ENCODE measurements at regions not wholly inside any gene's neighbourhood (a gene's known extent, or its start where the extent isn't known, plus 50 kb on each side); places are given as distances from the start of the nearest gene placed in this dataset.

DNA sequence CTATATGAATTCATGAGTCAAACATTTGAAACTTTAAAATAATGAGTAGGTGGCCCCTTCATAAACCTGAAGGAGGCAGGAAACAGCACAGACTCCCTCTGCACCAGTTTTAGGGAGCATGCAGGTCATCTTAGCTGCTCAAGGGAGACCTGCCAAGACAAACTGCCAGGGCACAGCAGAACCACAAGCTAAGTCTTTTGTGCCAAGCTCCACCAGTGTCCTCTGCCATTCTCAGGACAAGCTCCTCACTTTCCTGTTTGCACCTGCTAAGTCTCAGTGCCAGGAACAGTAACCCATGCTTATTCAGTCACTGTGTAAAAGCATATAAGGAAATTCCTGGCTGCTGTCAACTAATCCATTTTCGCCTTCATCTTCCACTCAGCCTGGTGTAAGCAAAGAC is 368.9 kb downstream of the SEC16B start:
- no peak for DNase-seq (ENCODE audit: extremely low spot score, unreplicated experiment)
- Mint-ChIP-seq H3K4me3 (ENCODE audit: unreplicated experiment) (no peak overlapping the region), H3K27me3 (ENCODE audit: unreplicated experiment) (no peaks in the 10 kb centered on the region), H3K9me3 (ENCODE audit: unreplicated experiment) (peaks cover 6% of the 10 kb centered on the region), H3K4me1 (ENCODE audit: unreplicated experiment) (no peaks in the 10 kb centered on the region), H3K36me3 (ENCODE audit: unreplicated experiment) (no peaks in the 10 kb centered on the region), H3K27ac (ENCODE audit: unreplicated experiment) (no peak overlapping the region)
- TF ChIP-seq, protein P1, sequence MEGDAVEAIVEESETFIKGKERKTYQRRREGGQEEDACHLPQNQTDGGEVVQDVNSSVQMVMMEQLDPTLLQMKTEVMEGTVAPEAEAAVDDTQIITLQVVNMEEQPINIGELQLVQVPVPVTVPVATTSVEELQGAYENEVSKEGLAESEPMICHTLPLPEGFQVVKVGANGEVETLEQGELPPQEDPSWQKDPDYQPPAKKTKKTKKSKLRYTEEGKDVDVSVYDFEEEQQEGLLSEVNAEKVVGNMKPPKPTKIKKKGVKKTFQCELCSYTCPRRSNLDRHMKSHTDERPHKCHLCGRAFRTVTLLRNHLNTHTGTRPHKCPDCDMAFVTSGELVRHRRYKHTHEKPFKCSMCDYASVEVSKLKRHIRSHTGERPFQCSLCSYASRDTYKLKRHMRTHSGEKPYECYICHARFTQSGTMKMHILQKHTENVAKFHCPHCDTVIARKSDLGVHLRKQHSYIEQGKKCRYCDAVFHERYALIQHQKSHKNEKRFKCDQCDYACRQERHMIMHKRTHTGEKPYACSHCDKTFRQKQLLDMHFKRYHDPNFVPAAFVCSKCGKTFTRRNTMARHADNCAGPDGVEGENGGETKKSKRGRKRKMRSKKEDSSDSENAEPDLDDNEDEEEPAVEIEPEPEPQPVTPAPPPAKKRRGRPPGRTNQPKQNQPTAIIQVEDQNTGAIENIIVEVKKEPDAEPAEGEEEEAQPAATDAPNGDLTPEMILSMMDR (IDR thresholded peaks at IDR 0.05), result no peak

DNA sequence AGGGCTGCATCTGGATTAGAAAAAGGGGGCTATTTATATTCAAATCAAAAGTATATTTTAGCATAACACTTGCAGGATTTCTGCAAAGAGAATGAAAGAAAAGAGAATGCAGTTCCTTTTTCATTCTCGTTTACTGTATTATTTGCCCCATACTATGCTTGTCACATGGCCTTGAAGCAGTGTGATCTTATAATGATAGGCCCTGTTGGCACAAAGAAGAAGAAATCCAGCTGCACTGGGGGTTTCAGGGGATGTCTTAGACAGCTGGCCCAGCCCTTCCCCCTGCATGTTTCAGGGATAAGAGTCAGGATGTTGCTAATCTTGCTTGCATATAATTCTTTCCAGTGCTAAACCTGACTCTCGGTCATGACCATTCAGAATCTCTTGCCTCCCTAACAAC is 369.5 kb downstream of the SEC16B start:
- Mint-ChIP-seq H3K27me3 (ENCODE audit: unreplicated experiment) (no peaks in the 10 kb centered on the region), H3K4me1 (ENCODE audit: unreplicated experiment) (no peaks in the 10 kb centered on the region), H3K36me3 (ENCODE audit: unreplicated experiment) (no peaks in the 10 kb centered on the region), H3K4me3 (ENCODE audit: unreplicated experiment) (no peak overlapping the region), H3K9me3 (ENCODE audit: unreplicated experiment) (peaks cover 6% of the 10 kb centered on the region), H3K27ac (ENCODE audit: unreplicated experiment) (no peak overlapping the region)
- TF ChIP-seq, protein P1 (IDR thresholded peaks at IDR 0.05), result no peak
- DNase-seq (ENCODE audit: extremely low spot score, unreplicated experiment), result no peak

DNA sequence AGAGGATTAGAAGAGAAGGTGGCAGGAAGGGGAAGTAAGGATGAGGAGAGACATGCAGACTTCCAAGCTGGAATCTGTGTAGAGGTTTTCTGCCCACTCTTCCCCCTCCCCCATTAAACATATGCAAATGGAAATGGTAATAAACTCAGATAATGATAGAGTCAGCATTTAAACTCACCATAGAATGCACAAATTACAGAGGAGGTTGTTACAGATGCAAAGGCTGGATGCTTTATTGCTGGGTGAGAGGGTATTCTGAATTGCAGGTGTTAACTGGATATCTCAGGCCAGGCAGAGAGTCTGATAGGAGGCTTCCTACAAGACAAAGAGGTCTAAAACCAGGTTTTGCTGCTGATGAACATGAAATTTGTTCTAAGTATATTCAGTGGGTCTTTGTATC is 372.5 kb downstream of the SEC16B start:
- Mint-ChIP-seq H3K9me3 (ENCODE audit: unreplicated experiment) (peaks cover 4% of the 10 kb centered on the region), H3K27me3 (ENCODE audit: unreplicated experiment) (no peaks in the 10 kb centered on the region), H3K27ac (ENCODE audit: unreplicated experiment) (no peak overlapping the region), H3K4me3 (ENCODE audit: unreplicated experiment) (no peak overlapping the region), H3K4me1 (ENCODE audit: unreplicated experiment) (no peaks in the 10 kb centered on the region), H3K36me3 (ENCODE audit: unreplicated experiment) (no peaks in the 10 kb centered on the region)
- no peak for DNase-seq (ENCODE audit: extremely low spot score, unreplicated experiment)
- TF ChIP-seq, protein P1 (IDR thresholded peaks at IDR 0.05), result no peak

DNA sequence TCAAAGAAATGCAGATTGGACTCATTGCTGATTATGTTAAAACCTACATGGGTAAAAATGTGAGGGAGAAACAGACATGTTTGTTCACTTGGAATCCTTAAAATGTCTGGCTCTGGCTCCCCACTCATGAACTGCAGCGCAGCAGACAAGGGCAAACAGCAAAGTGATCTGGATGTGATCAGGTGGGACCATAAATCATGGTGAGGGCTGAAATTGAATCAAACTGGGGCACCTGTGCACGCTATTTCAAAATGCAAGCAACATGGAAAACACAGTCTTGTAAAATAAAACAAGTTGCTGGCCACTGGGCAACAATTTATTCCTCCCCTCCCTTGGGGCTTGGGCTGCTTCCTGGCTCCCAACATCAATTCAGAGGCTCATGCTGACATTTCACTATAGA is 373.4 kb downstream of the SEC16B start:
- TF ChIP-seq, protein P1 (IDR thresholded peaks at IDR 0.05), result no peak
- no peak overlapping the region for H3K27ac Mint-ChIP-seq (ENCODE audit: unreplicated experiment)

DNA sequence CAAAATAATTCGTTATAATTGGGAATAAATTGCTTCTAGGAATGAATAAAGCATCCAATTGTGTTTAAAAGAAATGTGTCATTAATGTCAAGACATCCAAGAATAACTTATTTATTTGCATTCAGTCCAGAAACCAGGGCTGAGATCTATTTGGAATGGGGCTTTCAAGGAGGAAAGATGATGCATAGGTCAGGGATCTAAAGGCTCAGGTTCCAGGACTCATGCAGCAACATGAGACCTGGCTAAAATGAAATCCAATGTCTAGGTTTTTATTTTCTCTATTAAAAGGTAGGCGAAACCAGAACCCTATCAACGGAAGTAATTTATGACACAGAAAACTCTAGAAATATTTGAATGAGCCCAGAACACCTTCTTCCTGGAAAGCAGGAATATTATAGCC is 376.8 kb downstream of the SEC16B start:
- no peaks in the 10 kb centered on the region for H3K9me3 Mint-ChIP-seq (ENCODE audit: unreplicated experiment)
- H3K4me1 Mint-ChIP-seq (ENCODE audit: unreplicated experiment), result no peaks in the 10 kb centered on the region
- no peak overlapping the region for H3K4me3 Mint-ChIP-seq (ENCODE audit: unreplicated experiment)
- TF ChIP-seq, protein P1 (IDR thresholded peaks at IDR 0.05), result no peak
- no peaks in the 10 kb centered on the region for H3K27me3 Mint-ChIP-seq (ENCODE audit: unreplicated experiment)
- no peak for DNase-seq (ENCODE audit: extremely low spot score, unreplicated experiment)
- H3K36me3 Mint-ChIP-seq (ENCODE audit: unreplicated experiment), result no peaks in the 10 kb centered on the region
- no peak overlapping the region for H3K27ac Mint-ChIP-seq (ENCODE audit: unreplicated experiment)

More for the DNA sequence above, 373.4 kb downstream of the SEC16B start:
- no peaks in the 10 kb centered on the region for H3K27me3 Mint-ChIP-seq (ENCODE audit: unreplicated experiment)
- H3K4me1 Mint-ChIP-seq (ENCODE audit: unreplicated experiment), result no peaks in the 10 kb centered on the region
- H3K4me3 Mint-ChIP-seq (ENCODE audit: unreplicated experiment), result no peak overlapping the region
- DNase-seq (ENCODE audit: extremely low spot score, unreplicated experiment), result no peak
- H3K36me3 Mint-ChIP-seq (ENCODE audit: unreplicated experiment), result no peaks in the 10 kb centered on the region
- no peaks in the 10 kb centered on the region for H3K9me3 Mint-ChIP-seq (ENCODE audit: unreplicated experiment)

Data from osteocyte (in vitro differentiated cells).